ENCODE measurements at regions not wholly inside any gene's neighbourhood (a gene's known extent, or its start where the extent isn't known, plus 50 kb on each side); places are given as distances from the start of the nearest gene placed in this dataset.

GRCh38 chr13:106172176-106172905 is 363.1 kb downstream of the EFNB2 start:
- TF ChIP-seq, protein P1, sequence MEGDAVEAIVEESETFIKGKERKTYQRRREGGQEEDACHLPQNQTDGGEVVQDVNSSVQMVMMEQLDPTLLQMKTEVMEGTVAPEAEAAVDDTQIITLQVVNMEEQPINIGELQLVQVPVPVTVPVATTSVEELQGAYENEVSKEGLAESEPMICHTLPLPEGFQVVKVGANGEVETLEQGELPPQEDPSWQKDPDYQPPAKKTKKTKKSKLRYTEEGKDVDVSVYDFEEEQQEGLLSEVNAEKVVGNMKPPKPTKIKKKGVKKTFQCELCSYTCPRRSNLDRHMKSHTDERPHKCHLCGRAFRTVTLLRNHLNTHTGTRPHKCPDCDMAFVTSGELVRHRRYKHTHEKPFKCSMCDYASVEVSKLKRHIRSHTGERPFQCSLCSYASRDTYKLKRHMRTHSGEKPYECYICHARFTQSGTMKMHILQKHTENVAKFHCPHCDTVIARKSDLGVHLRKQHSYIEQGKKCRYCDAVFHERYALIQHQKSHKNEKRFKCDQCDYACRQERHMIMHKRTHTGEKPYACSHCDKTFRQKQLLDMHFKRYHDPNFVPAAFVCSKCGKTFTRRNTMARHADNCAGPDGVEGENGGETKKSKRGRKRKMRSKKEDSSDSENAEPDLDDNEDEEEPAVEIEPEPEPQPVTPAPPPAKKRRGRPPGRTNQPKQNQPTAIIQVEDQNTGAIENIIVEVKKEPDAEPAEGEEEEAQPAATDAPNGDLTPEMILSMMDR (IDR thresholded peaks at IDR 0.05; ENCODE audit: borderline replicate concordance, control extremely low read depth, extremely low read depth, insufficient read depth, missing control alignments), result no peak
- DNase-seq (ENCODE audit: low spot score), result no peak
- in situ Hi-C loops (cut with MboI; ENCODE audit: low sequenced_read_pairs, unreplicated experiment), result no loop called here

DNA sequence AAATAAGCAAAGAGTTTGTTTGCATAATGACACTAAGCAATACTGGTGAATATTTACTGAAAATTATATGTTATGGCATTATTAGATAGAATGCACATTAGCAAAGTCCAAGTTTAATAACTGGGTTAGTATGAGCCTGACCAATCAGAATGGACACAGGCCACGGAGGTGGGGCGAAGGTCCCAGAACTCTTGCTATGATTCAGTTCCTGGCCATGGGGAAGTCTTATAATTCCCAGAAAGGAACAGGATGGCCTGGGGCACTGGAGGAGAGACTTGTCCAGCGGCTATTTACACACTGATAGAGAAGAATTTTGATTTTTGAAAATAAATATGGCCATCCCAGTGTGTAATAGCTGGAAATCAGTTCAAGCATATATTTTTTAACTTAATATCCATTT is 372.0 kb downstream of the EFNB2 start:
- no peak for DNase-seq (ENCODE audit: low spot score)
- TF ChIP-seq, protein P1 (IDR thresholded peaks at IDR 0.05; ENCODE audit: borderline replicate concordance, control extremely low read depth, extremely low read depth, insufficient read depth, missing control alignments), result no peak
- in situ Hi-C loops (cut with MboI; ENCODE audit: low sequenced_read_pairs, unreplicated experiment), result no loop called here

- TF ChIP-seq, protein P1 (IDR thresholded peaks at IDR 0.05; ENCODE audit: borderline replicate concordance, control extremely low read depth, extremely low read depth, insufficient read depth, missing control alignments), result no peak
- DNase-seq (ENCODE audit: low spot score), result no peak
Measured at GRCh38 chr13:106161146-106161545, 374.3 kb downstream of the EFNB2 start.

GRCh38 chr13:106159295-106160195 is 375.9 kb downstream of the EFNB2 start:
- in situ Hi-C loops (cut with MboI; ENCODE audit: low sequenced_read_pairs, unreplicated experiment), result no loop called here
- TF ChIP-seq, protein P1 (IDR thresholded peaks at IDR 0.05; ENCODE audit: borderline replicate concordance, control extremely low read depth, extremely low read depth, insufficient read depth, missing control alignments), result no peak
- DNase-seq (ENCODE audit: low spot score), result no peak

More at GRCh38 chr13:106161146-106161545, 374.3 kb downstream of the EFNB2 start:
- in situ Hi-C loops (cut with MboI; ENCODE audit: low sequenced_read_pairs, unreplicated experiment), result no loop called here

GRCh38 chr13:106156468-106156867 is 379.0 kb downstream of the EFNB2 start:
- in situ Hi-C loops (cut with MboI; ENCODE audit: low sequenced_read_pairs, unreplicated experiment), result no loop called here
- DNase-seq (ENCODE audit: low spot score), result no peak
- TF ChIP-seq, protein P1 (IDR thresholded peaks at IDR 0.05; ENCODE audit: borderline replicate concordance, control extremely low read depth, extremely low read depth, insufficient read depth, missing control alignments), result no peak

GRCh38 chr13:106155411-106155810 is 380.1 kb downstream of the EFNB2 start:
- TF ChIP-seq, protein P1 (IDR thresholded peaks at IDR 0.05; ENCODE audit: borderline replicate concordance, control extremely low read depth, extremely low read depth, insufficient read depth, missing control alignments), result no peak
- in situ Hi-C loops (cut with MboI; ENCODE audit: low sequenced_read_pairs, unreplicated experiment), result no loop called here
- no peak for DNase-seq (ENCODE audit: low spot score)

All from GM13976 (cell line).